Activated CD4-positive, alpha-beta T cell treated with anti-CD3 and anti-CD28 coated beads for 36 hours (primary cell): ENCODE measurements at regions not wholly inside any gene's neighbourhood (a gene's known extent, or its start where the extent isn't known, plus 50 kb on each side); places are given as distances from the start of the nearest gene placed in this dataset.

ENCODE experiments used
- ATAC-seq: fragments of 200-7000 bp; cut with Tn5 transposase; one replicate; pipeline ENCODE4 v1.10.0; 2021; ENCODE audit warnings: mild to moderate bottlenecking, moderate library complexity
- CTCF ChIA-PET: fragments of 350-600 bp; sonication (Branson Sonifier 250); formaldehyde crosslinking; loops from one replicate; lab custom pipeline; 2021; ENCODE audit warnings: antibody characterized with exemption; lab: Charles Lee
- POLR2A ChIA-PET: fragments of 350-600 bp; sonication (Branson Sonifier 250); formaldehyde crosslinking; loops from one replicate; lab custom pipeline; 2021; ENCODE audit warnings: antibody characterized with exemption, inconsistent platforms; lab: Charles Lee
- DNase-seq: peaks from one replicate; pipeline ENCODE4 v3.0.0-alpha.2; 2020
- H3K27ac Mint-ChIP-seq: one replicate; pipeline ENCODE4 v1.8.0; 2021; ENCODE audit warnings: mixed read lengths
- H3K27me3 Mint-ChIP-seq: one replicate; pipeline ENCODE4 v1.8.0; 2021; ENCODE audit warnings: mixed read lengths
- H3K36me3 Mint-ChIP-seq: one replicate; pipeline ENCODE4 v1.8.0; 2021; ENCODE audit warnings: low read depth, mixed read lengths
- H3K4me1 Mint-ChIP-seq: one replicate; pipeline ENCODE4 v1.8.0; 2021; ENCODE audit warnings: mixed read lengths
- H3K4me3 Mint-ChIP-seq: one replicate; pipeline ENCODE4 v1.8.0; 2021; ENCODE audit warnings: mild to moderate bottlenecking, moderate library complexity, mixed read lengths
- H3K9me3 Mint-ChIP-seq: one replicate; pipeline ENCODE4 v1.8.0; 2021; ENCODE audit warnings: low read depth, mixed read lengths
- intact Hi-C, 2 experiments: fragments of 100-400 bp; cut with DNase I in 1 of 2; cut with micrococcal nuclease in 1 of 2; formaldehyde crosslinking; loops; one replicate each; pipeline versions ENCODE4 v1.14.2 to v1.15.1; 2022 to 2024; cut with DNase I, micrococcal nuclease

GRCh38 chr12:69074556-69075349 is 141.8 kb upstream of the CPM start:
- intact Hi-C loops = loop anchor here (5.0 kb wide), 3 partner anchors 142 to 717 kb away; partner anchors contain the start of gene CPM (in 1 of the 2)
- H3K4me3 Mint-ChIP-seq = no peak overlapping the region
- no peaks in the 10 kb centered on the region for H3K36me3 Mint-ChIP-seq
- H3K27me3 Mint-ChIP-seq = peaks cover 24% of the 10 kb centered on the region
- no peak overlapping the region for H3K27ac Mint-ChIP-seq
- ChIA-PET CTCF (interaction anchor here (0.7 to 1.7 kb wide), 6 partner anchors 16 to 261 kb away, joined by 3 to 5 read pairs (median 3); no protein-coding TSS in a partner anchor), POLR2A (interaction anchor here (0.7 kb wide), 1 partner anchor 99 kb away, joined by 3 read pairs; no protein-coding TSS in a partner anchor)
- DNase-seq = no peak
- no peak for ATAC-seq
- no peaks in the 10 kb centered on the region for H3K9me3 Mint-ChIP-seq
- no peaks in the 10 kb centered on the region for H3K4me1 Mint-ChIP-seq

GRCh38 chr12:69083689-69084088 is 150.7 kb upstream of the CPM start:
- Mint-ChIP-seq H3K4me1 (no peaks in the 10 kb centered on the region), H3K4me3 (no peak overlapping the region), H3K27me3 (peaks cover 8% of the 10 kb centered on the region), H3K27ac (no peak overlapping the region), H3K9me3 (no peaks in the 10 kb centered on the region), H3K36me3 (no peaks in the 10 kb centered on the region)
- ATAC-seq (no peak), DNase-seq (no peak)
- ChIA-PET POLR2A (no interaction called here), CTCF (no interaction called here)
- intact Hi-C loops = no loop called here

GRCh38 chr12:69084816-69085378 is 151.9 kb upstream of the CPM start:
- DNase-seq (no peak), ATAC-seq (no peak)
- POLR2A ChIA-PET = no interaction called here
- H3K9me3 Mint-ChIP-seq = no peaks in the 10 kb centered on the region
- no peak overlapping the region for H3K27ac Mint-ChIP-seq
- intact Hi-C loops = no loop called here
- no peaks in the 10 kb centered on the region for H3K36me3 Mint-ChIP-seq
- no peaks in the 10 kb centered on the region for H3K4me1 Mint-ChIP-seq
- CTCF ChIA-PET = interaction anchor here (0.7 kb wide), 1 partner anchor 10 kb away, joined by 3 read pairs; no protein-coding TSS in a partner anchor
- no peak overlapping the region for H3K4me3 Mint-ChIP-seq
- H3K27me3 Mint-ChIP-seq = peaks cover 9% of the 10 kb centered on the region

- no peak for ATAC-seq
- H3K9me3 Mint-ChIP-seq = no peaks in the 10 kb centered on the region
- no peak overlapping the region for H3K4me3 Mint-ChIP-seq
- H3K27ac Mint-ChIP-seq = no peak overlapping the region
- POLR2A ChIA-PET = no interaction called here
- peaks cover 15% of the 10 kb centered on the region for H3K27me3 Mint-ChIP-seq
- intact Hi-C loops = no loop called here
- H3K4me1 Mint-ChIP-seq = no peaks in the 10 kb centered on the region
- CTCF ChIA-PET = interaction anchor here (1.0 kb wide), 1 partner anchor 29 kb away, joined by 3 read pairs; no protein-coding TSS in a partner anchor
- H3K36me3 Mint-ChIP-seq = no peaks in the 10 kb centered on the region
- DNase-seq = no peak
These were observed 152.9 kb upstream of the CPM start for GRCh38 chr12:69085852-69086251.

GRCh38 chr12:69087986-69088385 is 151.4 kb upstream of the CPSF6 start:
- Mint-ChIP-seq H3K36me3 (no peaks in the 10 kb centered on the region), H3K27me3 (peaks cover 19% of the 10 kb centered on the region), H3K4me3 (no peak overlapping the region), H3K27ac (no peak overlapping the region), H3K4me1 (no peaks in the 10 kb centered on the region), H3K9me3 (no peaks in the 10 kb centered on the region)
- POLR2A ChIA-PET = no interaction called here
- CTCF ChIA-PET = interaction anchor here (0.6 to 1.2 kb wide), 2 partner anchors 25 to 299 kb away, joined by 3 to 5 read pairs; no protein-coding TSS in a partner anchor
- intact Hi-C loops = no loop called here
- DNase-seq = no peak
- no peak for ATAC-seq

- H3K4me1 Mint-ChIP-seq = no peaks in the 10 kb centered on the region
- H3K27me3 Mint-ChIP-seq = peaks cover 29% of the 10 kb centered on the region
- no peaks in the 10 kb centered on the region for H3K36me3 Mint-ChIP-seq
- H3K9me3 Mint-ChIP-seq = no peaks in the 10 kb centered on the region
- DNase-seq (no peak), ATAC-seq (no peak)
- H3K27ac Mint-ChIP-seq = no peak overlapping the region
- intact Hi-C loops = no loop called here
- no peak overlapping the region for H3K4me3 Mint-ChIP-seq
- CTCF ChIA-PET = interaction anchor here (0.6 to 1.2 kb wide), 5 partner anchors 16 to 344 kb away, joined by 3 to 5 read pairs (median 3); no protein-coding TSS in a partner anchor
- POLR2A ChIA-PET = no interaction called here
These were observed 148.6 kb upstream of the CPSF6 start for GRCh38 chr12:69090722-69091121.

- no peaks in the 10 kb centered on the region for H3K36me3 Mint-ChIP-seq
- intact Hi-C loops = no loop called here
- H3K27ac Mint-ChIP-seq = no peak overlapping the region
- H3K9me3 Mint-ChIP-seq = no peaks in the 10 kb centered on the region
- POLR2A ChIA-PET = no interaction called here
- no peaks in the 10 kb centered on the region for H3K4me1 Mint-ChIP-seq
- no peak for DNase-seq
- H3K27me3 Mint-ChIP-seq = peaks cover 29% of the 10 kb centered on the region
- no peak for ATAC-seq
- CTCF ChIA-PET = interaction anchor here (1.0 to 1.2 kb wide), 3 partner anchors 11 to 124 kb away, joined by 3 read pairs; no protein-coding TSS in a partner anchor
- no peak overlapping the region for H3K4me3 Mint-ChIP-seq
These were observed 147.8 kb upstream of the CPSF6 start for GRCh38 chr12:69091442-69092017.

- no peaks in the 10 kb centered on the region for H3K36me3 Mint-ChIP-seq
- H3K27ac Mint-ChIP-seq = no peak overlapping the region
- ATAC-seq (no peak), DNase-seq (no peak)
- H3K9me3 Mint-ChIP-seq = no peaks in the 10 kb centered on the region
- ChIA-PET POLR2A (no interaction called here), CTCF (interaction anchor here (0.6 to 1.1 kb wide), 2 partner anchors 11 to 1052 kb away, joined by 3 to 6 read pairs; no protein-coding TSS in a partner anchor)
- peaks cover 25% of the 10 kb centered on the region for H3K27me3 Mint-ChIP-seq
- intact Hi-C loops = no loop called here
- no peaks in the 10 kb centered on the region for H3K4me1 Mint-ChIP-seq
- no peak overlapping the region for H3K4me3 Mint-ChIP-seq
These were observed 147.2 kb upstream of the CPSF6 start for GRCh38 chr12:69092137-69092536.

GRCh38 chr12:69094606-69095216 is 144.7 kb upstream of the CPSF6 start:
- no peak for DNase-seq
- ChIA-PET POLR2A (no interaction called here), CTCF (interaction anchor here (1.1 kb wide), 2 partner anchors 10 to 62 kb away, joined by 3 read pairs; no protein-coding TSS in a partner anchor)
- peaks cover 8% of the 10 kb centered on the region for H3K4me1 Mint-ChIP-seq
- H3K4me3 Mint-ChIP-seq = no peak overlapping the region
- intact Hi-C loops = no loop called here
- no peaks in the 10 kb centered on the region for H3K9me3 Mint-ChIP-seq
- no peak overlapping the region for H3K27ac Mint-ChIP-seq
- ATAC-seq = no peak
- H3K27me3 Mint-ChIP-seq = peaks cover 22% of the 10 kb centered on the region
- no peaks in the 10 kb centered on the region for H3K36me3 Mint-ChIP-seq

- ATAC-seq (no peak), DNase-seq (no peak)
- Mint-ChIP-seq H3K4me1 (peaks cover 8% of the 10 kb centered on the region), H3K27ac (no peak overlapping the region), H3K27me3 (peaks cover 15% of the 10 kb centered on the region), H3K4me3 (no peak overlapping the region), H3K36me3 (no peaks in the 10 kb centered on the region), H3K9me3 (no peaks in the 10 kb centered on the region)
- ChIA-PET POLR2A (no interaction called here), CTCF (interaction anchor here (0.5 to 1.1 kb wide), 3 partner anchors 11 to 118 kb away, joined by 3 read pairs; no protein-coding TSS in a partner anchor)
- intact Hi-C loops = no loop called here
These were observed 143.4 kb upstream of the CPSF6 start for GRCh38 chr12:69095765-69096477.
